Mesothelial cell of epicardium (in vitro differentiated cells): ENCODE measurements at regions not wholly inside any gene's neighbourhood (a gene's known extent, or its start where the extent isn't known, plus 50 kb on each side); places are given as distances from the start of the nearest gene placed in this dataset.

Experiments used
- DNase-seq, 2 experiments: peaks; one replicate each; pipeline ENCODE4 v3.0.0; 2021; ENCODE audit warnings: low spot score in 2 of 2; ENCODE audit not compliant: unreplicated experiment in 2 of 2
- H3K27ac Mint-ChIP-seq: 2 replicates; pipeline ENCODE4 v1.8.0; 2021; ENCODE audit warnings: mixed read lengths
- H3K27me3 Mint-ChIP-seq: 2 replicates; pipeline ENCODE4 v1.8.0; 2021; ENCODE audit warnings: low read depth, mixed read lengths
- H3K36me3 Mint-ChIP-seq: 2 replicates; pipeline ENCODE4 v1.8.0; 2021; ENCODE audit warnings: mixed read lengths
- H3K4me1 Mint-ChIP-seq: 2 replicates; pipeline ENCODE4 v1.8.0; 2021; ENCODE audit warnings: mixed read lengths
- H3K4me3 Mint-ChIP-seq: 2 replicates; pipeline ENCODE4 v1.8.0; 2021; ENCODE audit warnings: mild to moderate bottlenecking, moderate library complexity, mixed read lengths
- H3K9me3 Mint-ChIP-seq: 2 replicates; pipeline ENCODE4 v1.8.0; 2021; ENCODE audit warnings: mixed read lengths
- TF ChIP-seq, protein P1 (sequence below): fragments of 200-600 bp; sonication (generic); IDR thresholded peaks from one replicate; pipeline ENCODE4 v1.5.0; 2021; ENCODE audit warnings: antibody characterized with exemption; ENCODE audit not compliant: unreplicated experiment

DNA sequence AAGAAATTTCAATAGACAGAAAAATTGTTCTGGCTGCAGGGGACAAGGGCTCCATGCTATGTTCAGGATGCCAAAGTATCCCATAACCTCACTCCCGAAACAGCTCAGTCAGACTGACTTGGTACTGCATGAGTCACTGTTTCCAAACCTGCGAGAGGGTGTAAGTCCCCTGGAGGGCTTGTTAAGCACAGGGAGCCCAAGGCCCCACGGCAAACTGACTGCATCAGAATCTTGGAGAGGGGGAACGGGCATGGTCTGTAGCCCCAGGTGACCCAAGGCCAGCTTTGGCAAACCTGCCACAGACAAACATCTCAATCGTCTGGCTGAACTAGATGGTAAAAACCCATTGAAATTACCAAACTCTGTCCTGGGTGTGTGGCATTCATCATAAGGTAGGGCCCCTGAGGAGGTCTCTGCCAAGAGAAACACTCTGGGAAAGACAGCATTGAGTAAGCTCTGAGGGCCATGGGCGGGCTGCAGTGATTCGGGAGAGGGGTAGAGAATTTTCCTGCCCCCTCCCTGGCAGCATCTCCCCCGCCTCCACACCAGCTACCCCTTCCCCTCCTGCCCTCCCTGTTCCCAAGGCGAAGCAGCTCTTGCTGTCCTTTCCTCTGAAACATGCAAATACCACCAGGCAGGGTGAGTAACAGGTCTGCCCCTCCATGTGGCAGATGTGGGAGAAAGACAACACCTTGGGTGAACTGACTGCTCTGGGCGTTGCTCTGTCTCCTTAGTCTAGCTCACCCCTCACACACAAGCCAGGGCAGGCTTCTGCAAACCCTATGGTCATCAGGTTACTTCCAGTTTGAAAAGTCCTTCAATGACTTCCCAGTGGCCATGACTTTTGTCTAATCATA is 274.7 kb upstream of the SIX2 start:
- Mint-ChIP-seq H3K27ac (no peak overlapping the region), H3K36me3 (no peaks in the 10 kb centered on the region), H3K9me3 (no peaks in the 10 kb centered on the region), H3K4me3 (no peak overlapping the region), H3K4me1 (peaks cover 3% of the 10 kb centered on the region), H3K27me3 (peaks cover 15% of the 10 kb centered on the region)
- no peak for DNase-seq
- TF ChIP-seq, protein P1, sequence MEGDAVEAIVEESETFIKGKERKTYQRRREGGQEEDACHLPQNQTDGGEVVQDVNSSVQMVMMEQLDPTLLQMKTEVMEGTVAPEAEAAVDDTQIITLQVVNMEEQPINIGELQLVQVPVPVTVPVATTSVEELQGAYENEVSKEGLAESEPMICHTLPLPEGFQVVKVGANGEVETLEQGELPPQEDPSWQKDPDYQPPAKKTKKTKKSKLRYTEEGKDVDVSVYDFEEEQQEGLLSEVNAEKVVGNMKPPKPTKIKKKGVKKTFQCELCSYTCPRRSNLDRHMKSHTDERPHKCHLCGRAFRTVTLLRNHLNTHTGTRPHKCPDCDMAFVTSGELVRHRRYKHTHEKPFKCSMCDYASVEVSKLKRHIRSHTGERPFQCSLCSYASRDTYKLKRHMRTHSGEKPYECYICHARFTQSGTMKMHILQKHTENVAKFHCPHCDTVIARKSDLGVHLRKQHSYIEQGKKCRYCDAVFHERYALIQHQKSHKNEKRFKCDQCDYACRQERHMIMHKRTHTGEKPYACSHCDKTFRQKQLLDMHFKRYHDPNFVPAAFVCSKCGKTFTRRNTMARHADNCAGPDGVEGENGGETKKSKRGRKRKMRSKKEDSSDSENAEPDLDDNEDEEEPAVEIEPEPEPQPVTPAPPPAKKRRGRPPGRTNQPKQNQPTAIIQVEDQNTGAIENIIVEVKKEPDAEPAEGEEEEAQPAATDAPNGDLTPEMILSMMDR = no peak

DNA sequence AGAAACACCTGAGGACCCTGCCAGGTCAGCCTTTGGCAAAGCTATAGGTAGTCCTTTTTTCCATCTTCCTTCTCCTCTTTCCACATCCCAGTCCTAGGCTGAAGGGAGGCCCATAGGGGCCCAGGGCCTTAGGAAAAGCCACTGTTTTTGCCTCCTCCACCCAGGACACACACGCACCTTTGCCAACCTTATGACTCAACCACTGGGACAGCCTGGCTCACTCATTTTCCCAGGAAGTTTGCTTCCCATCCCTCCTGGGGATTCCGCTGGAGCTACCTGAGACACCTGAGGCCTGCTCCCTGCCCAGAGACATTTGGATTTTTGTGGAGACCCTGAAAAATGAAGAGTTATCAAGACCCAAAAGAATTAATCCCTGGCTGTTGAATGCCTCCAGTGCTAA is 273.4 kb upstream of the SIX2 start:
- no peaks in the 10 kb centered on the region for H3K9me3 Mint-ChIP-seq
- DNase-seq = no peak
- no peak overlapping the region for H3K4me3 Mint-ChIP-seq
- no peak overlapping the region for H3K27ac Mint-ChIP-seq
- peaks cover 15% of the 10 kb centered on the region for H3K27me3 Mint-ChIP-seq
- H3K36me3 Mint-ChIP-seq = no peaks in the 10 kb centered on the region
- H3K4me1 Mint-ChIP-seq = peaks cover 7% of the 10 kb centered on the region
- TF ChIP-seq, protein P1 = no peak

DNA sequence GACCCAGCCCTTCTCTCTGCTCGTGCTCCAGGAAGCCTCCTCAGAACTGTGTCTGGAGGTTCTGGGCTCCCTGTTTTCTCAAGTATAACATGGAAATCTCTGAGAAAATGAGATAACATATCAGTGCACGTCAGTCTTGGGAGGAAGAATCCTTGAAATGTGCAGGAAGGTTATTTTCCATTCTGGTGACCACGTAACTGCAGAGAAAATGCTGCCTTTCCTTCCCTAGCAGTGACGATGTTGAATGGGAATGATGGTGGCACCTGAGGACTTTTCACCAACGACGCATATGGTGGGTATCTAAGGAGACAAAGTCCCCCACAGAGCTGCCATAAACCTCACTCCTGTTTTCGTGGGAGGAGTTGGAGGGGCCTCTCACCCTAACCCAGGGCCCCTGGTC is 272.1 kb upstream of the SIX2 start:
- Mint-ChIP-seq H3K27ac (no peak overlapping the region), H3K27me3 (peaks cover 11% of the 10 kb centered on the region), H3K36me3 (no peaks in the 10 kb centered on the region), H3K9me3 (no peaks in the 10 kb centered on the region), H3K4me1 (peaks cover 7% of the 10 kb centered on the region), H3K4me3 (no peak overlapping the region)
- no peak for DNase-seq
- TF ChIP-seq, protein P1 = no peak

DNA sequence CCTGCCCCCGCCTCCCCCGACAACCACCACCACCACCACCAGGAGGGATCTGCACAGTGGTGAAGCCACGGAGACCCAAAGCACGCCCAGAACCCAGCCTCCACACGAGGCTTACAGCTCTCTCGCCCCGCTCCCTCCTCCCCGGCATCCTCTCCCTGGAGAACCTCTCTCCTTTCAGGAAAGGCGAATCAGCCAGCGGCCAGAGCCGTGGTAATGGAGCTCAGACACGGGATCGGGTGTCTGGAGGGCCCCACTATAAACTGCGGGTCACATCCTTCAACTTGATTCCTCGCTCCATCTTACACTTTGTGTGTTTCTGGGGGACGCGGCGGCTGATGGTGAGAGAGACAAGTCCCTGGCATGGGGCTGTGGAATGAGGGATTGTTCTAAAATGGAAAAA is 271.5 kb upstream of the SIX2 start:
- H3K4me1 Mint-ChIP-seq = peaks cover 8% of the 10 kb centered on the region
- H3K4me3 Mint-ChIP-seq = no peak overlapping the region
- H3K9me3 Mint-ChIP-seq = no peaks in the 10 kb centered on the region
- TF ChIP-seq, protein P1 = no peak
- no peak overlapping the region for H3K27ac Mint-ChIP-seq
- no peaks in the 10 kb centered on the region for H3K36me3 Mint-ChIP-seq
- peaks cover 7% of the 10 kb centered on the region for H3K27me3 Mint-ChIP-seq
- no peak for DNase-seq

DNA sequence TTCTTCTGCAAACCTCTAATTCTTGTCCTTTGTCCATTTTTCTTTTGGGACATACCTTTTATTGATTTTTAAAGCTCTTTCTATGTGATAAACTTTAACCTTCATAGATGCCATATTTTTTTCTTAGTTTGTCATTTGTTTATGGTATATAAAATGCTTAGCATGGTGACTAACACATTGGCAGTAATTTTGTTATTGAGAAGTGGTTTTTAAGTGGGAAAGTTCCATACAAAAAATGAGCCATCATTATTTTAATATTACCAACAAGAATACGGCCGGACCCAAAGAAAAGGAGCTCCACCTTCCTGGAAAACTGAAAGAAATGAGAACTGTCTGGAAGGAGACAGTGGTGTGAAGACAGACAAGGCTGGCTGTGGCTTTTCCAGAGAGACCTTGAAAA is 270.1 kb upstream of the SIX2 start:
- Mint-ChIP-seq H3K36me3 (no peaks in the 10 kb centered on the region), H3K9me3 (no peaks in the 10 kb centered on the region), H3K4me1 (peaks cover 17% of the 10 kb centered on the region), H3K4me3 (no peak overlapping the region), H3K27me3 (peaks cover 5% of the 10 kb centered on the region), H3K27ac (no peak overlapping the region)
- no peak for DNase-seq
- TF ChIP-seq, protein P1 = no peak
